Daoy (cell line): ENCODE measurements at regions not wholly inside any gene's neighbourhood (a gene's known extent, or its start where the extent isn't known, plus 50 kb on each side); places are given as distances from the start of the nearest gene placed in this dataset.

Experiments
- DNase-seq: peaks from one replicate; pipeline ENCODE4 v3.0.0-alpha.2; 2015; ENCODE audit warnings: low read depth

DNA sequence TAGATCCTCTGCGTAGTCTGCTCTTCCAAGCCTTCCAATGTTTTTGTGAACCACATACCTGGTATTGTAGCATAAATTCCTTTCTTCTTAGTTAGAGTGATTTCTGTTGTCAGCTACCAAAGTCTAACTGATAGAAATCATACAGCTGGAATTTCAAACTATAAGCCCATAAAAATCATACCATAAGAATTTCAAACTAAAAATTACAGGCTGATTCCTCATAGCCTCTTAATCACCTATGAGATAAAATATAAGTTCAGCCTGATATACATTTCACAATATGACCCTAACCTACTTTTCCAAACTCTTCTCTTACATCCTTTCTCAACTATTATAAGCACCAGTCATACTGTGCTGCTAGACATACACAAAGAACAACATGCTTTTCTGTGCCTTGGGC lies 64.8 kb downstream of the PTHLH start:
- DNase-seq = no peak

DNA sequence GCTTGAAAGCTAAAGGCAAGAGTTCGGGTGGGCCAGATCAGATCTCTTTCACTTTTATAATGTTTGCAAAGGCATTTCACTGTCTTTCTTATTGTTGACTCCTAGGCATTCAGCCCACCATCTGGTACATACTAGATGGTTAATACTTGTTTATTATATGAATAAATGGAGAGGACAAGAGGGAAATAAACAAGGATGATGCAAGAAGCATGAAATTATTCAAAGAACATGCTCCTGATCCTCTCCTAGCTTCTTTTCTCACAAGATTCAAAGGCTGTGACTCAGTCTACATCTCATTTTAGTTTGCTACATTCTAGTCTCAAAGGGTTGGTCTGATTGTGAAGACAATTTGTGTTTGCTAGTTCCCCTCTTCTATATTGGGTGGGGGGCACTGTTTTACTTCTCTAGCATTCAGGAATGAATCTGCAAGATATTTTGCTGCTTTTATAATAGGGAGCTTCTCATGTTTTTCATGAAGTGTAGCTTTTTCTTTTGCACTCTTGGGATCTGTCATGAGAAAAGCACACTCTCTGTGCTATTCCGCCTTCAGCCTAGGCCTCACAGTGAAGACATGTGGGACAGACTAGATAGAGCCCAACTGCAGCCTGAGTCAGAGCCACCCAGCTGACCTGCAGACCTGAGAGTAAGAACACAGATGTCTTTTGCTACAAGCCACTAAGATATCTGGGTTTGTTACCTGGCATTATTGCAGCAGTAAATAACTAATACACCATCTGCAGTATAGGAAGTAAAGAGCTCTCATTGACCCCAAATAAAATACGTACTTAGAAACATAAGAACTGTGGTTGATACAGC lies 65.7 kb downstream of the PTHLH start:
- DNase-seq = no peak

DNA sequence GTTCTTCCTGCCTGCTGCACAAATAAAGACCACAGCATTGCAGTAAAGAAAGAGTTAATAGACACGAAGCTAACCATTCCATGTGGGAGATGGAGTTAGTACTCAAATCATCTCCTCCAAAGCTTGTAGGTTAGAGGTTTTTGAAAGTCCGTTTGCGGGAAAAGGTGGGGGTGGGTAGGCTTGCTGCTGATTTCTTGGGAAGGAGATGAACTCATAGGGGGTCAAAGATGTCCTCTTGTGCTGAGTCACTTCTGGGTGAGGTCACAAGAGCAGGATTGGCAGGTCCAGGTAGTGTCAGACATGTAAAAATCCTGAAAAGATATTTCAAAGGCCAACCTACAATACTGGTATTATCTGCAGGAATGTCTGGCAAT lies 66.4 kb downstream of the PTHLH start:
- DNase-seq = no peak

DNA sequence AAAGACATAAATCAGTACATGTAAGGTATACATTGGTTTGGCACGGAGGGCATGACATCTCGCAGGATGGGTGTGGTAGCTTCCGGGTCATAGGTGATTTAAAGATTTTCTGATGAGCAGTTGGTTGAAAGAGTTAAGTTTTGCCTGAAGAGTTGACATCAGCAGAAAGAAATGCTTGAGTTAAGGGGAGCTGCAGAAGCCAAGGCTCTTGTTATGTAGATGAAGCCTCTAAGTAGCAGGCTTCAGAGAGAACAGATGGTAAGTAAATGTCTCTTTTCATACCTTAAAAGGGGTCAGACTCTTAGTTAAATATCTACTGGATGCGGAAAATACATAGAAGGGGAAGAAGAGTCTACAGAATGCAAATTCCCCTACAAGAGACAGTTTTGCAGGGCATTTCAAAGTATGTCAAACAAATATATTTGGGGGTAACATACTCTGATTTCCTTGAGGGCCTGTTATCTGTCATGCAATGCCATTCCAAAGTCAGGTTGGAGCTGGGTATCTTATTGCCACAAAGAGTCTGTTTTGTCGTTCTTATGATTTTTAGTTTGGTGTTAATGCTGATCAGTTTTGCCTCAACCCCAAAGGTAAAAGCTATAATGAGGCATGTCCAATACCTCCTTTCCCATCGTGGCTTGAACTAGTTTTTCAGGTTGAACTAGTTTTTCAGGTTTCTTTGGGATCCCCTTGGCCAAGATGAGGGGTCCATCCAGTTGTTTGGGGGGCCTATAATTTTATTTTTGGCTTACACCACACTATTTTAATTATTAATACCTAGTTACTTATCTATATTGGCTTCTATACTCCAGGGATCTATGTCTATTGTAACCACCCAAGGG lies 67.0 kb downstream of the PTHLH start:
- no peak for DNase-seq

DNA sequence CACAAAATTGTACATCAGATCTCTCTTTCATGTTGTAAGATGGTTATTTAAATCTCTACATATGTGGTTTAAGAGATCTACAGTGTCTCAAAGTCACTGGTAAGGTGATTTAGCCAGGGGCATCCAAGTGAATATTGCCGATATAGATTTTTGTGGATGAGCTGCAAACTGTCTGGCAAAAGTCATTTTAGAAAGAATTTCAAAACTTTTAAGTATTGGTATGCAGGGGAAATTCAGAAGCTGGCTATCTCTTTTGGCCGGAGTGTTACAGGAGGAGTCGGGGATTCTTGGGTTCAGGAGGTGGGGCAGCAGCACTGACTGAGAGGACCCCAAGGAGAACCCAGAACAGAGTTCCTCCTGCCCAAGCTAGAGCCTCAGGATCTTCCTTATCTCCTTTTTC lies 69.9 kb downstream of the PTHLH start:
- no peak for DNase-seq

DNA sequence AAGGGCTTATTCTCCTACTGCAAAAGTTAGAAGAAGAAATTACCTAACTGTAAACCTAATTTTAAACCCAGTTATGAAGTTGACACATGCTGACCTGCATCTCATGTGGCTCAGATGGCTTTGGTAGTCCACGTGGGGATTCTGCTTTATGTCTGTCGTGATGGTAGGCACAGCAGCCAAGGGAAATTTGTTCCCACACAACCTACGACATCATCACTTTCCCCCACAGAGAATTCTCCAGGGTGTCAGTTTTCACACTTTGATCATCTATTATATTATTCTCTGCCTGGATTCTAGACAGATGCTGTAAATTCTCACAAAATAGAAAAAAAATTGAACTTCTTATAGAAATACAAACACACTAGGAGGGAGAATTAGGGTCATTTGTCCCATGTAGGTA lies 70.6 kb downstream of the PTHLH start:
- DNase-seq = no peak

DNA sequence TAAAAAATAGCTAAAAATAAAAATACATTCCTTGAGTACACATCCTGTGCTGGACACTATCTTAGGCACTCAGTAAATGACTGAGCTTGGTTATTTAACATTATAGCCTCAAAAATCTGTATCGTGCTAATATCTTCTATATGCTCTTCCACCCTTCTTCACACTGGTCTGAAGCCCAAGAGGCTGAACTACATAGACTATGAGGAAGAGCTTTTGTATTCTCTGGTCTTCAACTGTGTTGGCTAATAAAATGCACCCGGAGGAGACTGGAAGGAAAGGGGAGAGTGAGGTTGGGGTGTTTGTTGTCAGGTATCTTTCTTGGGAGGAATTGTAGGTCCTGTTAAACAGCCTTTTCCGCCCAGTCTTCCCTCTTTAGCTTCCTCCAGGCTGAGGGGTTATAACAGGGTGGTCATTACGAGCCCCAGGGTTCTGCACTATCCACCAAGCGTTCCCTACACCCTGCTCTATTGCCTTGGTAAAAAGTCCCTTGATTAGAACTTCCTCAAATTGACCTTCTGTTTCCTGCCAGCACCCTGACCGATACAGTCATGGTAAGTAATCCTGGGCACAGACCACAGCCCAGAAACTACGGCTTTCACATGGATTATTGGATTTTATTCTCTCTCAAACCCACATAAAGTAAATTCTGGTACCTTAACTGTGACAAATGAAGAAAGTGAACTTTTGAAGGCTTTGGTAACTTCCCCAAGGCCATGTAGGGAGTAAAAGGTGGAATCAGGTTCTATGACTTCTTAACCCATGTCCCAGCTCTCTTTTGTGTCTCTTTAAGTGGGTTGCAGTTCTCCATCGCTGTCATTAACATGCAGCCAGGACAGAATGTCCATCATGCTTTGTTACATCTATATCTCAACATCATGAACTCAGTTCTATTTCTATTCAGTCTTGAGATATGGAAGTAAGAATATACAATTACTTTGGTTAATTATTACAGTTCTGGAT lies 71.3 kb downstream of the PTHLH start:
- DNase-seq = no peak

DNA sequence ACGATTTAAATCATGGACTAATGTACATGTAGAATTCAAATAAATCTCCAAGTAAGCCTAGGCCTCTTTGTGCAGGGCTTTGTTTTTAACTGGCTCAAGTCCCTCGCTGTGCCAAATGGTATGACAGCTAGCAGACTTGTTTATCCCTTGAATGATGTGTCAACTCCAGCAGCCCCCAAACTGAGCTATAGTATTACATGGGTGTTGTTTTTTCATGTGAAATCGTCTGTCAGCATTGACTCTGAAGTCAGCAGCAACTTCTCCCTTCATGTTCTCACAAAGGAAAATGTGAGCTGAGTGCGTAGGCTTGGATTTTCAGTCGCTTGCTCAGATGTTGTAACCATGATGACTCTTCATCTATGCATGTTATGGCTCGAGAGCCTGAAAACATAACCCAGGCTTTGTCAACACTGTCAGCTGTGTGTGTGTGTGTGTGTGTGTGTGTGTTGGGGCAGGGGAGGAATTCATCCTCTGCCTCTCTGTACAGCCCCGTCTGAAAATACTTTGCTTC lies 73.3 kb downstream of the PTHLH start:
- DNase-seq = peak; percentile 84

DNA sequence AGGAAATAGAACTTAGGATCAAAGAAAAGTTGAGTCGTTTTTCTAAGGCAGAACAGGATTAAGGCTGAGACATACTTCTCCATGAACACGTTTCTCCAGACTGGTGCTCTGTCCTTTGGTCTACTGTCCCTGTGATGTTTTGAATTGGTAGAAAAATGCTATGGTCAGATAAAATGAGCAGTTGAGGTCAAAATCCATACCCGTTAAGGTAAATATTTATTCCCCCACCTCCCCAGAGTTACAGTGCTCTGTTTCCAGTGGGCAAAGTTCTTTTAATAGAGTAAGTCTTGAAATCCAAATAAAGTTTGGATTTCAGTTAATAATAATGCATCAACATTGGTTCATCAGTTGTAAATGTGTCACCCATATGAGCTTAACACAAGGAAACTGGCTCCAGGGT lies 74.5 kb downstream of the PTHLH start:
- no peak for DNase-seq

DNA sequence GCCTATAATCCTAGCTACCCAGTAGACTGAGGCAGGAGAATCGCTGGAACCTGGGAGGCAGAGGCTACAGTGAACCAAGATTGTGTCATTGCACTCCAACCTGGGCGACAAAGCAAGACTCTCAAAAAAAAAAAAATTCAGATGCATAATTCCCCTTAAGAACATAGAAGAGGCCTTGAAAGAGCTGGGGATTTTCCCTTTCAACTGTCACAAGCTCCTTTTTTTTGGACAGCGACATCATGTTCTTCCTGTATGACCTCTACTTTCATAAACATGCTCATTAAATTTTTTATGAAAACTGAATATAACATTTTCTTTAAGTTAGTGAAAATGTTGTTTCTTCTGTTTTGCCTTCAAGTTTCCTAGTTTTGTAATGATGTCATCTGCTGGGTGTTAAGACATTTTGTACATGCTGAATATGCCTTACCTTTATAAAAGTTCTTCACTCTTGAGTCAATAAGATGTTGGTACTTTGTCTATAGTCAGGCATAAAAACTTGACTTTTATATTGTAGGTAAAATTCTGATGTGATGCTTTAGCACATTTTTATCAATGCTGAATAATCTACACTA lies 76.0 kb downstream of the PTHLH start:
- DNase-seq = no peak

DNA sequence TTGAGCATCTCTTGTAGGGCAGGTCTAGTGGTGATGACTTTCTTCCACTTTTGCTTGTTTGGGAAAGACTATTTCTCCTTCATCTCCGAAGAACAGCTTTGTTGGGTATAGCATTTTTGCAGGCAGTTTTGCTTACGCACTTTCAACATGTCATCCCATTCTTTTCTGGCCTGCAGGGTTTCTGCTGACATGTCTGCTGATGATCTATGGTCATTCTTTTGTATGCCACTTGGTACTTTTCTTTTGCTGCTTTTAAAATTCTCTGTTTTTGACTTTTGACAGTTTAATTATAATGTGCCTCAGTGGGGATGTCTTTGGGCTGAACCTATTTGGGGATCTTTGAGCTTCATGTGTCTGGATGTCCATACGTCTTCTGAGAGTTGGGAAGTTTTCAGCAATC lies 78.2 kb downstream of the PTHLH start:
- no peak for DNase-seq

DNA sequence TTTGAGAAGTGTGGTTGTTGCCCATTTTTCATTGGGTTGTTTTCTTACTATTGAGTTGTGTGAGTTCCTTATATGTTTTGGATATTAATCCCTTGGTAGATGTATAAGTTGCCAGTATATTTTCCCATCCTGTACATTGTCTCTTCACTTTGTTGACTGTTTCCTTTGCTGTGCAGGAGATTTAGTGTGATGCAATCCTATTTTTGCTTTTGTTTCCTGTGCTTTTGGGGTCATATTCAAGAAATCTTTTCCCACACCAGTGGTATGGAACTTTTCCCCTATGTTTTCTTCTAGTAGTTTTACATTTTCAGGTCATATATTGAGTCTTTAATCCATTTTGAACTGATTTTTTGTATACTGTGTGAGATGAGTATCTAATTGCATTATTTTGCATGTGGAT lies 92.8 kb downstream of the PTHLH start:
- no peak for DNase-seq

DNA sequence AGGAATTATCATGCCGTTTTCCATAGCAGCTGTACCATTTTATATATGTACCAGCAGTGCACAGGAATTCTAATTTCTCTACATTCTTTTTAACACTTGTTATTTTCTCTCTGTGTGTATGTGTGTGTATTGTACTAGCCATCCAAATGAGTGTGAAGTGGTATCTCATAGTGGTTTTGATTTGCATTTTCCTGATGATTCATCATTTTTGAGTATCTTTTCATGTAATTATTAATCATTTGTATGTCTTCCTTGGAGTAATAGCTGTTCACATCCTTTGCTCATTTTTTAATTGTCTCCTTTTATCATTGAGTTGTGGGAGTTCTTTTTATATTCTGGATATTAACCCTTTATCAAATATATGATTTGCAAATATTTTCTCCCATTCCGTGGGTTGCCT lies 95.6 kb upstream of the MANSC4 start:
- no peak for DNase-seq

DNA sequence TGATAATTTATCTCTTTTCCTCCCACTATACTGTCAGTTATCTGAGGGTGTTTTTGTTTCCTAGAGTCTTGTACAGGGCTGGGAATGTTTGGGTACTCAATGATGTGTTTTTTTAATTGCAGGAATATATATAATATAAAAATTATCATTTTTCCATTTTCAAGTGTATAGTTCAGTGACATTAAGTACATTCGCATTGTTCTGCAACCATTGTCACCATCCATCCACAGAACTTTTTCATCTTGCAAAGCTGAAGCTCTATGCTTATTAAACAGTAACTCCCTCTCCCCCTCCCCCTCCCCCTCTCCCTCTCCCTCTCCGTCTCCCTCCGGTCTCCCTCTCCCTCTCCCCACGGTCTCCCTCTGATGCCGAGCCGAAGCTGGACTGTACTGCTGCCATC lies 93.0 kb upstream of the MANSC4 start:
- no peak for DNase-seq

DNA sequence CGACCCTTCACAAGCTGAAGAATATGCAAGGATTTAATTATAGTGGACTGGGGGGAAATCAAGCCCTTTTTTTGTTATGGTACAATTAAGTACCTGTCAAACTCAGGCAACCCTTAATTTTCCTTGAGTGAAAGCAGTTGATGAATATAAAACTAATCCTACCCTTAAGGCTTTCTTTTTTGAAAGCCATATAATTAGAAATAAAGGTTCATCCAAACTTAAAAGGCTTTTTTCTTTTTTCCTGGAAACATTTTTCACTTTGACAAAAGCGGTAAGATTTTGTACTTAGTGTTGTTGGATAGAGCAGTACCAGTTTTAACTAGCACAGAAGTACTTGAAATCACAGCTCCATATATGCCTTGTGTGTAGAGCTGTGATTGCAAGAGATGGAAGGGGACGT lies 91.9 kb upstream of the MANSC4 start:
- DNase-seq = no peak

DNA sequence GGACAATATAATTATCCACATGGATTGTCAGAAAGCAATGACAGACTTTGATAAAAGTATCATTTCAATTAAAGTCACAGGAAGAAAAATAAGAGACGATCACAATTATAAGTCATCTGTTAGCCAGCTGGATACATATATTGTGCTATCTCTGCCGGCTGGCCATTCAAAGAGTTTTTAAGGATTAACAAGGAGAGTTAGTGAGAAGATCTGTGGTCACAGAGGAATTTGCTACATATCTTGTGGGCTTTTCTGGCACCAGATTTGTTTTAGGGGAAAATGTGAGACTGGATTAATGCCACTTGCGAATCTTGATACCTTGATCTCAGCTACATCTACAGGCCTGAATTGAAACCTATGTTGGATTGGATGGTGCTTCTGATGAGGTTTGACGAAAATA lies 90.9 kb upstream of the MANSC4 start:
- DNase-seq = peak; percentile 73

DNA sequence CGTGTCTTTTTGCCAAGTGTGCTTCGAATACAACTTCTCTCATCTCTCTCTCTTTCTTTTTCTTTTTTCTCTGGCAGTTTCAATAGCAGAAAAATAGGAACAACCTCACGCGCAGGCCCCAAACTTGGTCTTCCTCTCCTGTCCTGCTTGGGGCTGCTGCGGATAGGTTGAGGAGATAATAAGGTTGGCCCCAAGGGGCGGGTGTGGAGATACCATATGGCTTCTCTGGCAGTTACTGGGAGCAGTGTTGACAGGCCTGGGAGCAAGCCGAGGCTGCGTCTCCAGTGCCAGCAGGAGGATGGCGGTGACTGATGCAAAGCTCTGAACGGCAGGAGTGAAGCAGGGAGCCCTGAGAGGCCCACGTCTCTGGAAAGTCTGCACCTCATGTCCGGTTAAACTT lies 89.5 kb upstream of the MANSC4 start:
- no peak for DNase-seq

DNA sequence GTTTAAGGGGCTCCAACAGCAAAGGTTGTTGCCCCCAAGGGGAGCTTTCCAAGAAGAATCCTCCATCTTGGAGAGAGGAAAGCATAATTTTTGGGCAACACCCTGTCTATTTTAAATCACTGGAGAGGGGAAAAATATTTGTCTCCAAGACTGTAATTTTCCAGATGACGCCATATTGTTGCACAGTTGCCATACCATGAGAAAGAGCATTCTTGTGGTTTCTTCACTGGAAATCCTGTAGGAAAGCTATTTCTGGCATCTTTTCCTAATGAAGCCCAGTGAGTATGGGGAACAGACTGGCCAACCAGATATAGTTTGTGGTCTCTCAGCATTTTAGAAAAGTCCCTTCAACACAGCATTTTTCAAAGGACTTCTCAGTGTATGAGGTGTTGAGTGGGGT lies 88.1 kb upstream of the MANSC4 start:
- DNase-seq = peak; percentile 83

DNA sequence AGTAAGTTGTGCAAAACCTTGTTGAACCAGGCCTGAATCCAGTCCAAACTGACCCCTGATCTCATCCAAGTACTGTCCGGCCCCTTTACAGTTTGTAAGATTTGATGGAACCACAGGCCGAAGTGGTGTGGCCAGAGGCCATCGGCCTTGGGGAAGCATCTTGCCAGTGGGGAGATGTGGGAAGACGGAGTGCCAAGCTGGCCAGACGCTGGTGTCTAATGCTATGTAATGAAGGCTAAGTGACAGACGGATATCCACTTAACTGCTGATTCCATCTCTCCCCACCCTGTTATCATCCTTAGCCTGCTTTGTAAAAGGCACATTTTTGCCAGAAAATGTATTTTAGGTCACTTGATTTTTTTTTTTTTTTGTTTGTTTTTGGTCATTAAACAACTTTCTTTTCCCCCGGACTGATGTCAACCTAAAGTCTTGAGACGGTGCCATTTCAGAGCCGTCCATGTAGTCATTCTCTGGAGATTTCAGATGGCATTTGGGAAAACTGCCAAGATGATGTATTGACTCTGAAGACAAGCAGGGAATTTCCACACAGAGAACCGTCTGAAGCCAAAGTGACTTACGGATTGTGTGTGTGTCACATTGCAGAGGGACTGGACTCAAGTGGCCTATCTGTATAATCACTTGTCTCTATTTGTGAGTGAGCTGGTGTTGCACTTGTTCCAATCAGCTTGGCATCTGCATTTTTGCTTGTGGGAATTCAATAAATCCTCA lies 86.5 kb upstream of the MANSC4 start:
- DNase-seq = peak; percentile 79

DNA sequence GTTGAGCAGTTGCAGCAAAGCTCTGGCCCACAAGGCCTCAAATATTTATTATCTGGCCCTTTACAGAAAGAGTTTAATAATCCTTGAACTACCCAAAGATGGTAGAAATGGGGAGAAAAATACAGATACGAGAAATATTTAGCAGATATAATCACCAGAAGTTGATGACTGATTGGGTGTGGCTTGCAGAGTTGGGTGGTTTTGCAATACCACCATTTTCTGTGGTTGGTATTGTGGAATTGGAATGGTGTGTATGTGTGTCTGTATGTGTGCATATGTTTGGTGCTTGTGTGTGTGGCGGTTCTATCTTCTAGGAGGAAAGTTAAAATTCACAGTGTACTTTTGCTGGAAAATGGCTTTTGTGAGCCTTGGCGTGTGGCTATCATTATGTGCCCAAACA lies 85.4 kb upstream of the MANSC4 start:
- DNase-seq = peak; percentile 58

DNA sequence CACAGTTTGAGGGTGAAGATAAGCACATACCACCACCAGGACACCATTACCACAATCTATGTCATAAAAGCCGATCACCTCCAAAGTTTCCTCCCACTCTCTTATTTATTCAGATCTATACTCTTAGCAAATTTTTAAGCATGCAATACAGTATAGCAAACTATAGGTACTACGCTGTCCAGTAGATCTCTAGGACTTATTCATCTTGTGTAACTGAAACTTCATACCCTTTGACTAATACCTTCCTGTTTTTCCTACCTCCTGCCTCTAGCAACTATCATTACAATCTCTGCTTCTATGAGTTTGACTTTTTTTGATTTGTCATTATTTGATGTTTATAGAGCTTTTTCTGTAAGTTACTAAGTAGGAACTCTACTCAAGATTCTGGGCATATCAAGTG lies 84.5 kb upstream of the MANSC4 start:
- peak; percentile 62 for DNase-seq
